ENCODE measurements at regions not wholly inside any gene's neighbourhood (a gene's known extent, or its start where the extent isn't known, plus 50 kb on each side); places are given as distances from the start of the nearest gene placed in this dataset.

DNA sequence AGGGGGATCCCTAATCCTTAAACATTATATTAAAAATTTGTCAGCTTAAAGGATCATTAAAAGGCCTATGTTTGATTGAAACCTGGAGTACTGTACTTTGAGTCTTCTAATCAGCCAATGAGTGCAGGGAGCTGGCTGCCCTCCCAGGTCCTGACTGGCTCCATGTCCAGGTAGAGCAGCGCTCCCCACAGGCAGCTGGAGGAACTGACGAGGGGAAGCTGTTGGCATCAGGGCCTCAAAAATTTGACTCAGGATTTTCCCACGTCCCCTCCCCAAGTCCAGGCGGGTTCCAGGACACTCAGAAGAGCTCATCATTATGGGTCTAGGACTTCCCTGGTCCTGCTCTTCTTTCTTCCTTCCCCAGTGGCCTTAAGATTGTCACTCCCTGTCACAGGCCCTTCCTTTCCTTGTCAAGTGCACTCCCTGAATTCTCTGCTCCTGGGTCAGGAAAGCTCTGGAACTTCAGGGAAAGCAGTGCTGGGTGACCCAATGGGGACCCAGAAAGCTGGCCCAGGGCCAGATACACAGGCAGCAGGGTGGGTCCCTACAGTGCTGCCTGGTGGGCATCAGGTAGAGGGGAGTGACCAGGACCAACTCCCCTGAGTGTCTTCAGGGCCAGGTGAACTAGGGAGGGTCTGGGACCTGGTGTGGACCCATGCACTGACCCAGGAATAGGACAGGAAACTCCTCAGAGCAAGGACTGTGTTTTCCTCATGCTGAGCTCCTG lies 65.5 kb downstream of the GGTLC2 start:
- Histone ChIP-seq H3K27ac (ENCODE audit: low read depth, low read length) (no peak overlapping the region), H3K9ac (ENCODE audit: low read depth, low read length) (no peak overlapping the region), H3K9me3 (ENCODE audit: control insufficient read depth, insufficient read depth, low read length) (no peaks in the 10 kb centered on the region), H3K36me3 (ENCODE audit: control insufficient read depth, insufficient read depth, low read length) (no peaks in the 10 kb centered on the region), H3K4me1 (ENCODE audit: control insufficient read depth, insufficient read depth, low read length) (no peaks in the 10 kb centered on the region), H3K27me3 (ENCODE audit: control insufficient read depth, insufficient read depth, low read length) (peaks cover 78% of the 10 kb centered on the region), H3K4me3 (ENCODE audit: low read depth, low read length) (no peak overlapping the region)

DNA sequence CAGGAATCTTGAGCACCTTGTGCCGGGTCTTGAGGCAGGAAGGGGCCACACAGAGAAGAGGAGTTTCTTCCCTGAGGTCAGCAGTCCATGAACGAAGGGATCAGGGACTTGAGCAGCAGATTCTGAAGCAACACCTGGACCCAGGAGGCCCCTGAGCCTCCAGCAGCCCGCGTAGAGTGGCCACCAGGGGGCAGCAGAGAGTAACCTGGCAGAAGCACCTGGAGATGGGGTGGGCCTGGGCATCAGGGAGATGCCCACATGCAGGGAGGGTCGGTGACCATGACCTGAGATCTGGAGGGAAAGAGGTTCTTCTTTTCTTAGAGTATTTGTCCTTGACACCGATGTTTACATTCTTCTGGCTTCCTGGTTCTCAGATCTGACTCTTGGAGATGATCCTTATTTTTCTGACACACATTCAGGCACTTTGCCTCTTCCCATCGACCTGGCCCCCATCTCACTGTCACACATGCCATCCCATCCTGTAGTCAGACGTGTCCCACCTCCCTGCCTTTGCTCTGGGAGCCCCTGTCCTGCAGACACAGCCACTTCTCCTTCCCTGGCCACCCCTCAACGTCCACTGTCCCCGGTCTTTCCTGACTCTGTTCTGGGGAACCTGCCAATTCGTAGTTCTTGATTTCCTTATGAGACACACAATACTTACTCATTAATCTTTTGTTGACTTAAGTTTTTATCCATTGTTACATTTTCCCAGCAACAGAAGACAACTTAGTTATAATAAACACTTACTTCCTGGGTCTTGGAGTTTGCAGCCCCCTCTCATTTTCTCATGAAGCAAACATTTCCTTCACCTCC lies 66.5 kb downstream of the GGTLC2 start:
- Histone ChIP-seq H3K36me3 (ENCODE audit: control insufficient read depth, insufficient read depth, low read length) (no peaks in the 10 kb centered on the region), H3K27me3 (ENCODE audit: control insufficient read depth, insufficient read depth, low read length) (peaks cover 79% of the 10 kb centered on the region), H3K9me3 (ENCODE audit: control insufficient read depth, insufficient read depth, low read length) (no peaks in the 10 kb centered on the region), H3K4me1 (ENCODE audit: control insufficient read depth, insufficient read depth, low read length) (no peaks in the 10 kb centered on the region), H3K27ac (ENCODE audit: low read depth, low read length) (no peak overlapping the region), H3K4me3 (ENCODE audit: low read depth, low read length) (no peak overlapping the region), H3K9ac (ENCODE audit: low read depth, low read length) (no peak overlapping the region)

DNA sequence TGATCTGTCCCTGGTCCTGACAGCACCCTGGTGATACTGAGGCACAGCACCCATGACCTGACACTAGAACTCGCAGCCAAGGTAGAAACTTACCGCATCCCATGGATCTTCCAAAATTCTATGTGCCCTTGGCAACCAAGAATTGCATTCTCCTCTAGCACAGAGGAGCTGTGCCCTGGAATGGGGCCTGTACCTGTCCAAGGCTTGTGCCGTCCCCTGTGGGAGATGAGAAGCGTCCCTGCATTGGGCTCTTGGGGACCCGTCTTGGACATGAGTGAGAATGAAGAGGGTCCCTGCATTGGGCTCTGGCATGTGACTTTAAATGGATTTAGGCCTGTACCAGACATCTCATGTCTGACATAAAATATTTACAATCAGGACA lies 67.1 kb downstream of the GGTLC2 start:
- no peaks in the 10 kb centered on the region for H3K4me1 ChIP-seq (ENCODE audit: control insufficient read depth, insufficient read depth, low read length)
- no peak overlapping the region for H3K27ac ChIP-seq (ENCODE audit: low read depth, low read length)

DNA sequence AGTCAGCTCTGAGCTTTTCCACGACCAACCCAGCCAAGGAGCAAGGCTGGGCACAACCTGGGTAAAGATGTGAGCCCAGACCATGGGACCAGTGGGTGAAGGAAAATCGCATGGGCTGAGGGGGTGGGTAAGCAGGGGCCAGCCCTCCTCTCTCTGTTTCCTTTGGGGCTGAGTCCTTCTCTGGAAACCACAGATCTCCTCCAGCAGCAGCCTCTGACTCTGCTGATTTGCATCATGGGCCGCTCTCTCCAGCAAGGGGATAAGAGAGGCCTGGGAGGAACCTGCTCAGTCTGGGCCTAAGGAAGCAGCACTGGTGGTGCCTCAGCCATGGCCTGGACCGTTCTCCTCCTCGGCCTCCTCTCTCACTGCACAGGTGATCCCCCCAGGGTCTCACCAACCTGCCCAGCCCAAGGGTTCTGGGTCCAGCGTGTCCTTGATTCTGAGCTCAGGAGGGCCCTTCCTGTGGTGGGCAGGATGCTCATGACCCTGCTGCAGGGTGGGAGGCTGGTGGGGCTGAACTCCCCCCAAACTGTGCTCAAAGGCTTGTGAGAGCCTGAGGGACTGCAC lies 67.8 kb downstream of the GGTLC2 start:
- Histone ChIP-seq H3K9ac (ENCODE audit: low read depth, low read length) (no peak overlapping the region), H3K36me3 (ENCODE audit: control insufficient read depth, insufficient read depth, low read length) (no peaks in the 10 kb centered on the region), H3K4me3 (ENCODE audit: low read depth, low read length) (no peak overlapping the region), H3K9me3 (ENCODE audit: control insufficient read depth, insufficient read depth, low read length) (no peaks in the 10 kb centered on the region), H3K4me1 (ENCODE audit: control insufficient read depth, insufficient read depth, low read length) (no peaks in the 10 kb centered on the region), H3K27ac (ENCODE audit: low read depth, low read length) (no peak overlapping the region), H3K27me3 (ENCODE audit: control insufficient read depth, insufficient read depth, low read length) (peaks cover 79% of the 10 kb centered on the region)

More for the DNA sequence above, 67.1 kb downstream of the GGTLC2 start:
- Histone ChIP-seq H3K36me3 (ENCODE audit: control insufficient read depth, insufficient read depth, low read length) (no peaks in the 10 kb centered on the region), H3K9me3 (ENCODE audit: control insufficient read depth, insufficient read depth, low read length) (no peaks in the 10 kb centered on the region), H3K4me3 (ENCODE audit: low read depth, low read length) (no peak overlapping the region), H3K27me3 (ENCODE audit: control insufficient read depth, insufficient read depth, low read length) (peaks cover 79% of the 10 kb centered on the region), H3K9ac (ENCODE audit: low read depth, low read length) (no peak overlapping the region)

DNA sequence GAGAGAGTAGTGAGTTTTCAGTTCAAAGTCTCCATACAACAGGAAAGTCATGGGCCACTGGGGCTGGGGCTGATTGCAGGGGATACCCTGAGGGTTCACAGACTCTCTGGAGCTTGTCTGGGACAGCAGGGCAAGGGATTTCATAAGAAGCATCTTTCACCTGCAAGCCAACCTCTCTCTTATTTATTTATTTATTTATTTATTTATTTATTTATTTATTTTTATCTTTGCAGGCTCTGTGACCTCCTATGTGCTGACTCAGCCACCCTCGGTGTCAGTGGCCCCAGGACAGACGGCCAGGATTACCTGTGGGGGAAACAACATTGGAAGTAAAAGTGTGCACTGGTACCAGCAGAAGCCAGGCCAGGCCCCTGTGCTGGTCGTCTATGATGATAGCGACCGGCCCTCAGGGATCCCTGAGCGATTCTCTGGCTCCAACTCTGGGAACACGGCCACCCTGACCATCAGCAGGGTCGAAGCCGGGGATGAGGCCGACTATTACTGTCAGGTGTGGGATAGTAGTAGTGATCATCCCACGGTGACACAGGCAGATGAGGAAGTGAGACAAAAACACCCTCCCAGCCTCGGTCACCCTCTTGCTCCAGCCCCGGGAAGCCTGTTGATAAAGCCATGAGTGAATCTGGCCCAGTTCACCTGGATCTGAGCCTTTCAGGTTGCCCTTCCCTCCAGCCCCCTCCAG lies 68.4 kb downstream of the GGTLC2 start:
- Histone ChIP-seq H3K4me3 (ENCODE audit: low read depth, low read length) (no peak overlapping the region), H3K27me3 (ENCODE audit: control insufficient read depth, insufficient read depth, low read length) (peaks cover 83% of the 10 kb centered on the region), H3K36me3 (ENCODE audit: control insufficient read depth, insufficient read depth, low read length) (no peaks in the 10 kb centered on the region), H3K4me1 (ENCODE audit: control insufficient read depth, insufficient read depth, low read length) (no peaks in the 10 kb centered on the region), H3K9ac (ENCODE audit: low read depth, low read length) (no peak overlapping the region), H3K27ac (ENCODE audit: low read depth, low read length) (no peak overlapping the region), H3K9me3 (ENCODE audit: control insufficient read depth, insufficient read depth, low read length) (no peaks in the 10 kb centered on the region)

DNA sequence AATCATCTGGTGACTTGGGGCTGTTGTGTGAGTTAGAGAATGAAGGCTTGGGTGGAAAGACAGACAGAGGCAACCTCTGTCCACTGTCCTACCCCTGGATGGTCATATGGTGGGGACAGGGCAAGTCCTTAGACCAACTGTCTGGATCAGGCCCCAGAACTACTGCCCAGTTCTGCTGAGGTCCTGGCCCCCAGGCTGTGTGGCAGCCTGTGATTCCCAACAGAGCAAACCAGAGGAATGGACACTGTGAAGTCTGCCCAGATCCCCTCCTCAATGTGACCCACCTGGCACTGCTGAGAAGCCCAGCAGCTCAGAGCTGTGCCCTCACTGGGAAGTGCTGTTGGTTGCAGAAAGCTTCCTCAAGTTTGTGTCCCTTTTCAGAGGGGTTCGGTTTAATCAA lies 69.0 kb downstream of the GGTLC2 start:
- peaks cover 83% of the 10 kb centered on the region for H3K27me3 ChIP-seq (ENCODE audit: control insufficient read depth, insufficient read depth, low read length)
- H3K36me3 ChIP-seq (ENCODE audit: control insufficient read depth, insufficient read depth, low read length) = no peaks in the 10 kb centered on the region
- no peaks in the 10 kb centered on the region for H3K4me1 ChIP-seq (ENCODE audit: control insufficient read depth, insufficient read depth, low read length)

DNA sequence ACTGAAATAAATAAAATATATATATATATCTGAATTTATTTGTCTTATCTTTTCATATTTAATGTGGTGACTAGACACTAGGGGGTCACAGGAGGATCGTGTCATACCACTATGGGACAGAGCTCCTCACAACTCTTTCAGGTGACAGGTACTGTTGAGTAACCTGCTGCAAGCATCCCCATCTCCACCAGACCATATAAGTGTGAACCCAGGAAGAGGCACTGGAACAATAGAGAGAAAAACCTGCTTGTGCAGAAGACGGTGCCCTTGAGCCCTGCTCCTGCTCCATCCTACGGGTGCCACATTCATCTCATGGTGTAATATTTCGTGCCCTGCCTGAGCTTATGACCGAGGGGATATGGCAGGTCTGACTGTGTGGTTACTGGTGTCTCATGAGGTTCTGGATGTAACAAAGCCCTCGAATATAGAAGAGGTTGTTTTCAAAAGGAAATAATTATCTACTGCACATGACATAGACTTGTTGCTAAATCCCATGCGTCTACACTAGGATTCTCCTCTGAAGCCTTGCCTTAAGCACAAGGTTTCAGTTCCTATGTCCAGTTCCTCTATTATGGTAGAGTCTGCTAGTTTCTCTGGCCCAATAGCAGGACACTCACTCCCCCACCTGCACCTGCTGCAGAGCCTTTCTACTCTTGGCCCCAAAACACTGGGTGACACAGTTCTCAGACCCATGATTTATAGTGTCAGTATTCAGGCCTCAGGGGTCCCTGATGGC lies 70.4 kb downstream of the GGTLC2 start:
- no peaks in the 10 kb centered on the region for H3K36me3 ChIP-seq (ENCODE audit: control insufficient read depth, insufficient read depth, low read length)
- no peaks in the 10 kb centered on the region for H3K4me1 ChIP-seq (ENCODE audit: control insufficient read depth, insufficient read depth, low read length)
- H3K4me3 ChIP-seq (ENCODE audit: low read depth, low read length) = no peak overlapping the region
- H3K27ac ChIP-seq (ENCODE audit: low read depth, low read length) = no peak overlapping the region
- peaks cover 85% of the 10 kb centered on the region for H3K27me3 ChIP-seq (ENCODE audit: control insufficient read depth, insufficient read depth, low read length)
- no peaks in the 10 kb centered on the region for H3K9me3 ChIP-seq (ENCODE audit: control insufficient read depth, insufficient read depth, low read length)
- H3K9ac ChIP-seq (ENCODE audit: low read depth, low read length) = no peak overlapping the region

More for the DNA sequence above, 69.0 kb downstream of the GGTLC2 start:
- Histone ChIP-seq H3K9ac (ENCODE audit: low read depth, low read length) (no peak overlapping the region), H3K4me3 (ENCODE audit: low read depth, low read length) (no peak overlapping the region), H3K9me3 (ENCODE audit: control insufficient read depth, insufficient read depth, low read length) (no peaks in the 10 kb centered on the region), H3K27ac (ENCODE audit: low read depth, low read length) (no peak overlapping the region)

DNA sequence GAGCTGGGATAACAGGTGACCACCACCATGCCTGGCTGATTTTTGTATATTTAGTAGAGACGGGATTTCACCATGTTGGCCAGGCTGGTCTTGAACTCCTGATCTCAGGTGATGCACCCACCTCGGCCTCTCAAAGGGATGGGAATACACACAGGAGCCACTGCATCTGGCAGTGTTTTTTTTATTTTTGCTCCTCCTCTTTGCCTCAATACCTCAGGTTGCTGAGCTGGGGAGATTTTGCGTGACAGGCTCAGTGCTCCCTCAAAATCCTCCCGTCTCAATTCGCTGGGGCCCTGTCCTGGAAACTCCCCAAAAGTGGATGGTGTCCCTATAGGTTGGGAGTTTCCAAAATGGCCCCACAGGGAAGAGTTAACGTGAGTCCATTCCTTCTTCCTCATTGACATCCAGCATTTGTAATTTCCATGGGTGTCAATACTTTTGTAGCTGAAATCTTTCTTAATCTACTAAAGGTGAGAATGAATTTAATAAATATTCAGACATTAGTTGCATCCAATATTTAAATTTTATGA lies 71.8 kb downstream of the GGTLC2 start:
- no peaks in the 10 kb centered on the region for H3K9me3 ChIP-seq (ENCODE audit: control insufficient read depth, insufficient read depth, low read length)
- no peak overlapping the region for H3K4me3 ChIP-seq (ENCODE audit: low read depth, low read length)
- peaks cover 94% of the 10 kb centered on the region for H3K27me3 ChIP-seq (ENCODE audit: control insufficient read depth, insufficient read depth, low read length)
- no peaks in the 10 kb centered on the region for H3K4me1 ChIP-seq (ENCODE audit: control insufficient read depth, insufficient read depth, low read length)
- H3K27ac ChIP-seq (ENCODE audit: low read depth, low read length) = no peak overlapping the region
- H3K9ac ChIP-seq (ENCODE audit: low read depth, low read length) = no peak overlapping the region
- no peaks in the 10 kb centered on the region for H3K36me3 ChIP-seq (ENCODE audit: control insufficient read depth, insufficient read depth, low read length)

DNA sequence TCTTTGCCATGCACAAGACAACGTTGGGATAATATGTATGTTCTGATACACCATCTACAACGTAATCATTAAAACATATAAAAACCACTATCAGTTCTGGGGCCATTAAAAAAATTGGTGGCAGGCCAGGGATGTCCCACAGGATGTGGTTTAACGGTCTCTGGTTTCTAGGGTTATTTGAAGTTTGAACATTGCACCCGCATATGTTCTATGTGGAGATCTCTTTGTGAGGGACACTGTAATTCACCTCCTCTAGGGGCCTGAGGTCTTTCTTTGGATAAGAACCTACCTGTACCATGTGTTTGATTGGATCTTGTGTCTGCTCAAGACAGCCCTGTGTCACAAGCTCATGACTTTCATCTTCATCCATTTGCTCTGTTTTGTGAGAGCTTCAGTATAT lies 73.2 kb downstream of the GGTLC2 start:
- Histone ChIP-seq H3K36me3 (ENCODE audit: control insufficient read depth, insufficient read depth, low read length) (no peaks in the 10 kb centered on the region), H3K4me3 (ENCODE audit: low read depth, low read length) (no peak overlapping the region), H3K9me3 (ENCODE audit: control insufficient read depth, insufficient read depth, low read length) (no peaks in the 10 kb centered on the region), H3K27me3 (ENCODE audit: control insufficient read depth, insufficient read depth, low read length) (peaks cover 94% of the 10 kb centered on the region), H3K9ac (ENCODE audit: low read depth, low read length) (no peak overlapping the region), H3K27ac (ENCODE audit: low read depth, low read length) (no peak overlapping the region), H3K4me1 (ENCODE audit: control insufficient read depth, insufficient read depth, low read length) (no peaks in the 10 kb centered on the region)

DNA sequence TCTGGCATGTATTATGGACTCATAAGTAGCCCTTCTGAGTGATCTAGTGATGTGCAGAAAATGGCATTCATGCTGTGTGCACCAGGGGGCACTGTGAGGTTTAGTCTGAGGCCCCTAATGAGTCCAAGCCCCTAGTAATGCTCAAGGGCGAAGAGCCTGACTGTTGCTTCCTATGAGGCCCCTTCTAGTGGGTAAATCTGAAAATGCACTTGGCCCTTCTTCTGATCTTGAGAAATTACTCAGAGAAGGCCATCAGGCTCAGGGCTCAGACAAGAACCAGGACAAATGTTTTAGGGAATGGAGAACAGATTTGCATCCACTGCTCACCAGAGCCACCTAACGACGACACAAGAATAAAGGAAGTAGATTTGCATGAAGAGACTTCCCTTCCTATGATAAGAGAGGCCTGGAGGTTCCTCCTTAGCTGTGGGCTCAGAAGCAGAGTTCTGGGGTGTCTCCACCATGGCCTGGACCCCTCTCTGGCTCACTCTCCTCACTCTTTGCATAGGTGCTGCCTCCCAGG lies 75.8 kb downstream of the GGTLC2 start:
- Histone ChIP-seq H3K9ac (ENCODE audit: low read depth, low read length) (no peak overlapping the region), H3K27ac (ENCODE audit: low read depth, low read length) (no peak overlapping the region), H3K27me3 (ENCODE audit: control insufficient read depth, insufficient read depth, low read length) (peaks cover 94% of the 10 kb centered on the region), H3K4me3 (ENCODE audit: low read depth, low read length) (no peak overlapping the region), H3K4me1 (ENCODE audit: control insufficient read depth, insufficient read depth, low read length) (no peaks in the 10 kb centered on the region), H3K9me3 (ENCODE audit: control insufficient read depth, insufficient read depth, low read length) (no peaks in the 10 kb centered on the region), H3K36me3 (ENCODE audit: control insufficient read depth, insufficient read depth, low read length) (no peaks in the 10 kb centered on the region)

Data from HUES48 (cell line).